Heart left ventricle (tissue), 16 donors: ENCODE measurements at regions not wholly inside any gene's neighbourhood (a gene's known extent, or its start where the extent isn't known, plus 50 kb on each side); places are given as distances from the start of the nearest gene placed in this dataset.
"Not testable (repeated sequence)": the region's sequence is repeated elsewhere in the genome, so short reads cannot be mapped to it uniquely, and the experiment has no call there.

Experiments
- ATAC-seq, 4 donors: fragments of 200-7000 bp; cut with Tn5 transposase; one replicate each; pipeline ENCODE4 v1.9.1; 2020 to 2022; ENCODE audit warnings: moderate library complexity in 4 of 4, mild to moderate bottlenecking in 3 of 4, moderate number of reproducible peaks in 1 of 4
- DNase-seq, 5 donors: peaks; one replicate each; pipeline ENCODE4 v3.0.0-alpha.2; 2020
- H3K27ac ChIP-seq, 12 donors: fragments of 200-600 bp; sonication (generic) in 4 of 12; one replicate each; pipeline versions ENCODE4 v1.5.0 to v1.8.0; 2016 to 2022; ENCODE audit warnings: mild to moderate bottlenecking in 2 of 12
- H3K27me3 ChIP-seq, 9 donors: fragments of 200-600 bp; sonication (generic) in 2 of 9; one replicate each; pipeline versions ENCODE4 v1.5.1 to v1.8.0; 2016 to 2022; ENCODE audit warnings: mild to moderate bottlenecking in 3 of 9
- H3K36me3 ChIP-seq, 9 donors: fragments of 200-600 bp; sonication (generic) in 2 of 9; one replicate each; pipeline versions ENCODE4 v1.5.0 to v1.8.0; 2018 to 2022; ENCODE audit warnings: mild to moderate bottlenecking in 2 of 9
- H3K4me1 ChIP-seq, 12 donors: fragments of 200-600 bp; sonication (generic) in 4 of 12; one replicate each; pipeline versions ENCODE4 v1.5.0 to v1.8.0; 2016 to 2022; ENCODE audit warnings: mild to moderate bottlenecking in 3 of 12
- H3K4me3 ChIP-seq, 12 donors: fragments of 200-600 bp; sonication (generic) in 4 of 12; one replicate each; pipeline versions ENCODE4 v1.5.0 to v1.8.0; 2017 to 2022; ENCODE audit warnings: mild to moderate bottlenecking in 9 of 12, moderate library complexity in 4 of 12
- H3K9me3 ChIP-seq, 12 donors: fragments of 200-600 bp; sonication (generic) in 4 of 12; one replicate each; pipeline versions ENCODE4 v1.5.0 to v1.8.0; 2016 to 2022; ENCODE audit warnings: mild to moderate bottlenecking in 1 of 12
- CTCF ChIP-seq, 12 donors: fragments of 200-600 bp; sonication (generic) in 4 of 12; IDR thresholded peaks; one replicate each; pipeline versions ENCODE4 v1.5.0 to v1.8.0; 2018 to 2022; ENCODE audit warnings: antibody characterized with exemption in 12 of 12, mild to moderate bottlenecking in 5 of 12
- WGBS, 4 donors: extraction: QIAGEN DNeasy Blood & Tissue Kit in 2 of 4; methylation state at CpG; one replicate each; pipeline versions ENCODE4 v1.1.5 to v1.1.7; 2013 to 2018; 5-methylcytosine and 5-hydroxymethylcytosine counted together
- intact Hi-C, 10 donors: fragments of 100-400 bp; cut with DNase I; formaldehyde crosslinking; loops; one replicate each; pipeline versions ENCODE4 v1.11.1 to v1.14.2; 2022
- donor health status: ischemic (EF 13 %, LVEDD 7.1; RV severe dilation, severe dysfunction).
- donor health status: healthy with polysubstance abuse.
- donor health status: DM: no; HTN: yes; CAD: no.
- donor health status: DM: no; HTN: no; CAD: no.
- donor health status: ischemic (EF 25% LVEDD 6.9; RV normal size, moderate dysfunction).
- donor health status: ischemic (EF 25% LVEDD 5.7; RV mildly dilated, moderate dysfunction).
- donor health status: healthy.
- donor health status: DM: yes; HTN: yes; CAD: no.
- donor health status: ischemic (EF 35%, LVEDD 5.7; RV mildly dilated, moderate dysfunction).
- donor health status: nonischemic (EF 11% LVEDD 7.7; RV severe dilation, severe dysfunction).
- donor health status: DM: yes; HTN: yes; CAD: no.
- donor health status: PGD.
- donor health status: ischemic (EF 29% LVEDD 5.4; RV normal size, mild dysfunction).
- donor health status: nonischemic (EF 23%, LVEDD 6.1; RV moderate dilation, normal function).

DNA sequence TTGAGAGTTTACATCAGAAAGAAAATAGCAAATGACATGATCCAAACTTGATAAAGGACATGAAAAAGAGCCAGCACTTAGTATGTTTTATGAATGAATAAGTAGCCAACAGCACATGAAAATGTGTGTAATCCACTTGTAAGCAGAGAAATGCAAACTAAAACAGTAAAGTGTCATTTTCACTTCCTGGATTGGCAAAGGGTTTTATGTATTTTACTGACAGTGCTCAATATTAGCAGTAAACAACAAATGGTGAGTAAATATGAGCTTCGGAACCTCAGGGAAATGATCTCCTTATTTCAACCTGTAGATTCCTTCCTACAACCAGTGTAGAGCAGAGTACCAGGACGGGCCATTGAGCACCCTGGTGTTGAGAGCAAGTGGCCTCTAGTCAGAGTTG lies 153.8 kb upstream of the PDCD2 start:
- not testable (repeated sequence) for ATAC-seq
- 89 to 100% (median 96%) methylated on average over 1 of the region's 2 CpGs for WGBS, 4 donors

GRCh38 chr6:170736339-170736738 lies 151.9 kb upstream of the PDCD2 start:
- H3K4me3 ChIP-seq, H3K27me3 ChIP-seq, H3K27ac ChIP-seq, H3K9me3 ChIP-seq, H3K4me1 ChIP-seq, intact Hi-C loops, ATAC-seq, H3K36me3 ChIP-seq, DNase-seq: not testable (repeated sequence)
- 16 to 39% (median 23%) methylated on average over 1 to 6 of the region's 7 CpGs for WGBS, 4 donors

More for the DNA sequence above, 153.8 kb upstream of the PDCD2 start:
- intact Hi-C loops, H3K9me3 ChIP-seq, H3K4me1 ChIP-seq, H3K27me3 ChIP-seq, DNase-seq, H3K36me3 ChIP-seq, H3K27ac ChIP-seq, H3K4me3 ChIP-seq: not testable (repeated sequence)

DNA sequence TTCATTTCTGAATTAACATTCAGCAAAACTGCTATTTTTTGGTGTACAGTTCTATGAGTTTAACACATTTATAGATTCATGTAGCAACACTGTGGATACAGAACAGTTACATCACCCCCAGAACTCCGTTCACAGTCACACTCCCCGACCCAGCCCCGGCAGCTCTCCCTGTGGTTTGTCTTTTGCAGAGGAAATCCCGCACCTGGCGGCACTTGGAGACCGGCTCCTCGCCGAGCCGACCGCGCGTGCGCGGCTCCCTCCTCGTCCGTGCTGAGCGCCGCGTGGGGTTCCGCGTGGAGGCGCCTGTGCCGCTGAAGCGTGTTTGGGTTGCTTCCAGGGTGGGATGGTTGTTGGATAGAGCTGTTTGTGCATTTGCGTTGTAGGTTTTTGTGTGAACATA lies 132.6 kb upstream of the PDCD2 start:
- 45% methylated on average over 16 of the region's 25 CpGs; no CpG with 5 or more reads in 3 of the 4 donors for WGBS, 4 donors

DNA sequence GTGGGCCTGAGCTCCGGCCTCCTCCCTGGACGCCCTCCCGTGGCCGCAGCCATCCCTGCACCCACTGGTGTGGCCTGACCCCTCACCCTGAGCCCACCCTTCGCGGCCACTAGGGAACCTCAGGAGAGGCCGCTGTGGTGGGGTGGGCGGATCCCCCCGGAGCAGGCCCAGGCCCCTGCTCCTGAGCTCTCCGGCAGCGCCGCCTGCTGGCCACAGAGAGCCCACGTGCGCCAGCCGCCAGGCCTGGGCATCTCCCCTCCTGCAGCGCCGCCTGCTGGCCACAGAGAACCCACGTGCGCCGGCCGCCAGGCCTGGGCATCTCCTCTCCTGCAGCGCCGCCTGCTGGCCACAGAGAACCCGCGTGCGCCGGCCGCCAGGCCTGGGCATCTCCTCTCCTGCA lies 128.3 kb upstream of the PDCD2 start:
- H3K36me3 ChIP-seq, ATAC-seq, intact Hi-C loops, H3K27me3 ChIP-seq, H3K27ac ChIP-seq, DNase-seq, H3K4me3 ChIP-seq, H3K4me1 ChIP-seq, H3K9me3 ChIP-seq: not testable (repeated sequence)
- 88% methylated on average over 13 of the region's 28 CpGs; no CpG with 5 or more reads in 3 of the 4 donors for WGBS, 4 donors
- peak in 1 of 12 donors; percentile 12 for TF ChIP-seq CTCF (IDR thresholded peaks at IDR 0.05)

More for the DNA sequence above, 132.6 kb upstream of the PDCD2 start:
- H3K27me3 ChIP-seq, H3K9me3 ChIP-seq, DNase-seq, ATAC-seq, intact Hi-C loops, H3K4me3 ChIP-seq, H3K4me1 ChIP-seq, H3K27ac ChIP-seq, H3K36me3 ChIP-seq: not testable (repeated sequence)

GRCh38 chr6:170700178-170700577 lies 115.7 kb upstream of the PDCD2 start:
- intact Hi-C loops, H3K27me3 ChIP-seq, H3K4me1 ChIP-seq, H3K27ac ChIP-seq, H3K9me3 ChIP-seq, ATAC-seq, H3K36me3 ChIP-seq, H3K4me3 ChIP-seq: not testable (repeated sequence)
- DNase-seq, result peak in 1 of 5 donors; percentile 20
- 0 to 27% methylated on average over 1 to 2 of the region's 2 CpGs; no CpG with 5 or more reads in 2 of the 4 donors for WGBS, 4 donors
